NCI-H1930 (cell line): ENCODE measurements at regions not wholly inside any gene's neighbourhood (a gene's known extent, or its start where the extent isn't known, plus 50 kb on each side); places are given as distances from the start of the nearest gene placed in this dataset.
"Not testable (repeated sequence)": the region's sequence is repeated elsewhere in the genome, so short reads cannot be mapped to it uniquely, and the experiment has no call there.

Source experiments
- DNase-seq, 2 experiments: peaks; one replicate each; lab custom pipeline; 2025; lab: John Stamatoyannopoulos, UW

DNA sequence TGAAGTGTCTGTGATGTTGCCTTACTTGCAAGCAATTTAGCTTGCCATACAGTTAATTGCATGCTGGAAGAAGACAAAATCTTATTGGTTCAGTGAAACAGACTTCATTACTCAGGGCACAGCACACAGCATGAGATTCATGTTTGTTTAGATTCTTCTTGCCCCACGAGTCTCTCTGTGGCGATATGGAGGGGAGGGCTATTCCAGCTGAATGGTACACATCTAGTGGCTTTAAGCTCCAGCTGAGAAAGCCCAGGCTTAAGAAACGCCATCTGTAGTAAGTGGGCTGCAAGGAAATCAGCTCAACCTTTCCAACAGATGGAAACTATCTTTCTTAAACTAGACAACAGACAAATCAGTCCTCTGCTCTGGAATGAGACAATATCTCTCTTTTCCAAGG is 1022.0 kb downstream of the NCAM2 start:
- no peak for DNase-seq

DNA sequence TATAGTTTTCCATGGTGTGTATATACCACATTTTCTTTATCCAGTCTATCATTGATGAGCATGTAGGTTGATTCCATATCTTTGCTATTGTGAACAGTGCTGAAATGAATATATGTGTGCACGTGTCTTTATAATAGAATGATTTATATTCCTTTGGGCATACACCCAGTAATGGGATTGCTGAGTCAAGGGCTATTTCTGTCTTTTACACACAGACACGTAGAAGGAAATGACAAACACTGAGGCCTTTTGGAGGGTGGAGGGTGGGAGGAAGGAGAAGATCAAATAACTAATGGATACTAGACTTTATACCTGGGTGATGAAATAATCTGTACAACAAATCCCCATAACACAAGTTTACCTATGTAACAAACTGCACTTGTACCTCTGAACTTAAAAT is 1025.7 kb downstream of the NCAM2 start:
- DNase-seq = not testable (repeated sequence)

DNA sequence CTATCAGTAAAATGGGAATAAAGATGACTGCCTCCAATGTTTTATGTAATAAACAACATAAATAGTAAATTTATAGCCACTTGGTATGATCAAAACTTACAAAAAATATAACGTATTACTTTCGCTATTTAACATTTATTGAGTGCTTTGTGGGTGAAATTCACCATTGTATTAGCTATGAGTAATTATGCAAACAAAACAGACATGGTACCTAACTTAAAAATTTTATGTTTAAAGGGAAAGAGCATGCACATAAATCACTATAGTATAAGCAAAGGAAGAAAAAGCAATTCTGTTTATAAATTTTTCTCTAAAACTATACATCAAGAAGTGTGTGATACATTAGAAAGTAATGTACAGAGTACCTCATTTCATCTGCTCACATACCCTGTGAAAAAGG is 1046.2 kb downstream of the NCAM2 start:
- no peak for DNase-seq

DNA sequence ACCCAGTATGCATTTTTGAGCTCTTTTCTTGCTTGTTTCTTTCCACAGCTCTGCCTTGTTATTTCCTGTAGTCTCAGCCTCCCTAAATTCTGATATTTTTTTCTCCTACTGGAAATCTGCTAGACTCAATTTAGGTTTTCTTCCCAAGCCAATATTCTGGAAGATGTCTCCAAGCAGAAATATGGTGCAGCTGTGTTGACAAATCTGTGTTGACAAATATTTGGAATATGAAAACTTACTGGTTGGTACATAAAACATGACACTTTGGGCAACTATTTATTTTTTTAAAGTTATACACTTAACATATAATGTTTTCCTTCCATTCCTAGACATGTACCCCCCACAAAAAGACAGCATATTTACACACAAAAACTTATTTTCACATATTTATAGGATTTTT is 1048.4 kb downstream of the NCAM2 start:
- DNase-seq = no peak

DNA sequence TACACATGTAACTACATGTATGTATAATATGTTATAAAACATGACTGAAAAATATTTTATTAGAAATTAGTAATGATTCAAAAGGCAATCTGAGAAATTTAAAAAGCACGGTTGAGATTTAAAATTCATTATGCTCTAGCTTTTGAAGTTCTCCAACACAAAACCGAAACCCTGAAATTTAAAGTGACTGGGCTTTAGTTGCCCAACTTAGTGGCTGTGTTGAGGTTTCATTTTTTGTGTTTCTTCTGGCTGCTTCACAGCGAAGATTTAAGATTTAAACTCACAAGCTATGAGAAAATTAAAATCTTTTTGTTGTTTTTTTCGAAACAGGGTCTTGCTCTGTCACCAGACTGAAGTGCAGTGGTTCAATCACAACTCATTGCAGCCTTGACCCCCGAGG is 1058.7 kb downstream of the NCAM2 start:
- no peak for DNase-seq

DNA sequence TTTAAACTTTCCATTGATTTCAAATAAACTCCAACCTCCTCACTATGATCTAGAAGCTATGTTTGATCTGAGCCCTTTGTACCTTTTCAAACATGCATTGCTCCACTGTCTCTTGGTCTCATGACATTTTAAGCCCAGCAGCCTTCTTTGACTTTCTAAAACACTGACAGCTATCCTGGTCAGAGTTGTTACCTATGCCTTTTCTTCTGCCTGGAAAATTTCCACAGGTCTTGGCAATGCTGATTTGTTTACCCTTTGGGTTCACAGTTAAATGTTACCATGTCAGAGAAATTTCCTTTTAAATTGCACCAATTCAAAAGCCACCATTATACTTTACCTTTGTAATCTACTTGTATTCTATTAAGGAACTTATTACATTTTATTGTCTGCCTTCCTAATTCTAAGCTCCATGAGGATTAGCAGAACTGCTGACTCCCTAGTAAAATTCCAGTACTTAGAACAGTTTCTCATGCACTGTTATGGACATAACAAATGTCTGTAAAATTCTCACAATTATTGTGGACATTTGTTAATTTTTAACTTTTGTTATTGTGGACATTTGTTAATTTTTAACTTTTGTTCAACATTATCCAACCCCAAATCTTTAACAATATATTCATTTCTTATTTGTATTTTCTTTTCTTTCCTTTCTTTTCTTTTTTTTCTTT is 1064.4 kb downstream of the NCAM2 start:
- no peak for DNase-seq

DNA sequence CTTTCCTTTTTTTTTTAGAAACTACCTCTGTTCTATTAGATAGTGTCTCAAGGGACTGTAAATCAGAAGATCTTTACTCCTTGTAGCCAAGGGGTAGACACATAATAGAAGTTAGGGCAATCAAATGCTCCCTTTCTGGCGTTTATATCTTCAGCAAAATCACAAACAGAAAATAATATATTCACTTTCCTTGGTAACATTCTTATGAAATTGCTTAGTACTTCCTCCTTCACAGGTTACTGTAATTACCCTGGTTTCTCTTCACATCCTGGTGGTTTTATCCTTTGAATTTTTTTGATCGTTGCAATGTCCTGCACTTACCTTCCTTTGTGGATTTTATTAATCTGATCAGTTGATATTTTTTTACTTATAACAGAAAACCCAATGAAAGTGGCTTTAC is 1064.9 kb downstream of the NCAM2 start:
- DNase-seq = no peak

DNA sequence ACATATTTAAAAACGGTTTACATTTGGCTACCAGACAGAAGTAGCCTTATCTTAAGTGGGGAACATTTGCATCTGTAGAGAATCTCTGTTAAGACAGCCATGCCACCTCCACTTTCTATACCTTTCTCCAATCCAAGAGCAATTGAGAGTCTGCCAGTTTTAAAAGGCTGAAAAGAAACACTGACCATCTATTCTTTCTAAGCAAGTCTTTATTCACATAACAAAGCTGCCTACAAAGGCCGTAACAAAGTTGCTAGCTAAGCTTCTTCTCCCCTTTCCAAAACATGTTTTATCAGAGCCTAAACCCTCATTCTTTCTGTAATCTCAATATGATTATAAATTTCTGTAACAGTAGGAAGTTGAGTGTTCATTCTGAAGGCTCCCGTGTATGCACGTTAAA is 1078.3 kb downstream of the NCAM2 start:
- no peak for DNase-seq

DNA sequence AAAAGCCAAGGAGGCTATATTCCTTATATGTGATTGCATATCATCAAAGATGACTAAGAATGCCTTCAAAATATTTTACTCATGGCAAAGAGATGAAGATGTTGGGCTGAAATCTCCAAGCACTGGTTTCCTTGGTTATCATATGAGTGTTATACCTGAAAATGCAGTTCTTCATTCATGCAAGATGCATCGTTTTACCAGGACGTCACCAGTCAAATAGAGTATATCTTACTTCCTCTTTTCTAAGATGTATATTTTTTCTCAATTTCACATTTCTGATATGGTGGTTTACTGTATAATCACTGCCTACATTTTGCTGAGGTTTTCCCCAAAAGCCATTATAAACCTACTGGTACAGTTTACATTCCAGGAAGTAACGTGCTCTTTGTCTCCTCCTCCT is 1085.7 kb downstream of the NCAM2 start:
- no peak for DNase-seq

DNA sequence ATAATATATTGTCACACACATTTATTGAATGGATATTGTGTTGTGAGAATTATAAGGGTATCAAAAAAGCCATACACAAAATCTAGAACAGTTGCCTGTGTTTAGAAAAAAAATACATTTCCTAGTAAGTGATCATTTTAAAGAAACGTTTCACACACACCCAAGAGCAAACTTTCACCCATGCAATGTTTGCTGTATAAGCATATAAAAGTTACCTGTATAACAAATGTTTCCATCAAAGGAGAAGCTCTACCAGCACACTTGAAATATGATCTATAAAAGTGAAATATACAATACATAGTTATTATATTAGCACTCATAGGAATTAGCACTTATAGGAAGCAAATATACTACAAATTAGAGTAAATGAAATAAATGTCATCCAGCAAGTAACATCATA is 1098.1 kb downstream of the NCAM2 start:
- no peak for DNase-seq

DNA sequence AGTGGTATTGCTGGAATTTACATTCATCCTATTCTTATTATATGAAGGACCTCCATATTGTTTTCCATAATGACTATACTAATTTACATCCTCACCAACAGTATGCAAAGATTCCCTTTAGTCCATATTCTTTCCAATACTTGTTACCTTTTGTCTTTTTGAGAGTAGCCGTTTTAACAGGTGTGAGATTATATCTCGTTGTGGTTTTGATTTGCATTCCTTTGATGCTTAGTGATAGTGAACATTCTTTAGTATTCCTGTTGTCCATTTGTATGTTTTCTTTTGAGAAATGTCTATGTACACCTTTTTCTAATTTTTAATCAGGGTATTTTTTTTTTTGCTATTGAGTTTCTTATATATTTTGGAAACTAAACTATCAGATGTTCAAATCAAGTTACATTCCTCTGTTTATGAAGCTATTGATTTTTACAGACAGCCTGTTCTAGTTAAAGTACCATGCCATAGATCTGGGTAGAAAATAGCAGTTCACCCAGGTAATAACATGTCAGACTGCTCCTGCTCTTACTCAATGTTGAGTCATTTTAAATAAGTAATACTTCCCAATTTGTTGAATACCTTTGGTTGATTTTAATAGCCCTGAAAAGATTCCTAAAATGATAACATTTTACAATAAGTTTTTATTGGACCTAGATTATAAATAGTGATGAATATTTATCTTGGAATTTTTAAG is 1108.7 kb downstream of the NCAM2 start:
- no peak for DNase-seq

DNA sequence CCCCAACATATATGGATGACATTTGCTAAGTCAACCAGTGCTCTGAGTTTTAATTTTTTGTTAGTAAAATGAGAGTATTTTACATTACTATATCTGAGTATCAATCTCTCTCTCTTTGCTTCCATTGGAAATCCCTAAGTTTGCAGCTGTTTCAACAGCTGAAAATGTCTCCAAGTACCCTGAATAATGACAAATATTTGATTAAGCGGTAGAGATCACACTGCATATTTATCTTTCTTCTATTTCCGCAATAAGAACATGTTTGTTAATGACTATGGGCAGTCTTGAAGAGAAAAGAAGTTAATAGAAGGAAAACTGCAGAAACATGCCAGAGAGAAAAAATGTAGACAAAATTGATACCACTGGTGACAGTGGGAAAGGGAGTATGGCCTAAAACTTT is 1117.5 kb downstream of the NCAM2 start:
- no peak for DNase-seq

DNA sequence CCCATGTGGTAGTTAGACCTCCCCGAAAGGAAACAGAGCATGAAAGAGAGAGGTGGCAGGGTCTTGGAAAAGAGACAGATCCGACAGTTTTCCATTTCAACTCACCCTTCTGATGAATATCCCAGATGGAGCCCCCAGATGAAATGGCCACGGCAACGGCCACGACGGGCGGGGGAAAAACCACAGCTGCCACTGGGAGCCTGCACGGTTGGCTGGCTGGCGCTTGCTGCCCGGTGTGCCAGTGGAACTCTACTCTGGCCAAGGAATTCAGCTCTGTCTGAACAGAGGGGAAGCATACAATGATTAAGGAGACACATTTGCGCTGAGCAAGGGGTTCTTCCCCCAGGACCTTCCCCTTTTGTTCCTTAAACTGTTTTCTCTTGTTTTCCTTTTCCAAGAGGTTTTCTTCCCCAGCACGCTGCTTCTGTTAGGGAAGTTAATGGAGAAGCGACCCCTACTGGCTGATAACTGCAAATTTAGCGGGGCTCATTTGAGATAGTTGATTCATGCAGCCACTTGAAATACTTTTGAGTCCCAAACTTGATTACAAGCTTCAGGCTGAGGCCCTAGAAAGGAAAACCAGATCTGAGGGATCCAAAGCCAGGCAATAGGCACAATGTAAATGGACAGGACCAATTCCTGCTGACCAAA is 1122.5 kb downstream of the NCAM2 start:
- DNase-seq = no peak

DNA sequence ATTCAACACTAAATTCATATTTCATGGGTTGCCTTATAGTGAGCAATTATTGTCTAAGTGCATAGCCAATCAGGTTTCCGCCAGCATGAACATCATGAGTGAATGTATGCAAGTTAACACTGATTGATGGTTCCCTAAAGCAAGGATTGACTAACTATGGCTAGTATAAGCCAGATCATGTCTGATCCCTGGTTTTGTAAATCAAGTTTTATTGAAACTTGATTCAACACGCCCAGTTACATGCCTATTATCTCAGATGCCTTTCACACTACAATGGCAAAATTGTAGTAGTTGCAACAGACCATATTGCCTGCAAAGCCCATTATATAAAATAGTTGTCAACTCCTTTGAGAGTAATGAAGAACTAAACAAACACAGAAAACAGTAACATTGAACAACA is 1127.4 kb downstream of the NCAM2 start:
- DNase-seq = no peak

DNA sequence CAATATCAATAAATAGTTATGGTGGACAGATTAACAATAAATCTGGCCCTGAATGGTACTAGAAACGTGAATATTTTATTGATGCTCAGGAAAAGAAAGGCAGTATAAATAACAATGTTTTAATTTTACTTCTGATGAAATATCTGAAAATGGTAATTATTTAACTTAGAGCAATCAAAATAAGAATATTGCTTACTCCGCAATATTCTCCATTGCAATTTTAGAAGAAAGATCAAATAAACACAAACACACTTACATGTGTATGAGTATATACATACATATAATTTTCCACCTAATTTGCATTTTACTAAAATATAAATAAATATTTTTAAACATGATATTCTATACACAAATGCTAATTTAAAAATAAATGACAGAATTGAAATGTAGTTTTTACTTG is 1130.5 kb downstream of the NCAM2 start:
- no peak for DNase-seq

DNA sequence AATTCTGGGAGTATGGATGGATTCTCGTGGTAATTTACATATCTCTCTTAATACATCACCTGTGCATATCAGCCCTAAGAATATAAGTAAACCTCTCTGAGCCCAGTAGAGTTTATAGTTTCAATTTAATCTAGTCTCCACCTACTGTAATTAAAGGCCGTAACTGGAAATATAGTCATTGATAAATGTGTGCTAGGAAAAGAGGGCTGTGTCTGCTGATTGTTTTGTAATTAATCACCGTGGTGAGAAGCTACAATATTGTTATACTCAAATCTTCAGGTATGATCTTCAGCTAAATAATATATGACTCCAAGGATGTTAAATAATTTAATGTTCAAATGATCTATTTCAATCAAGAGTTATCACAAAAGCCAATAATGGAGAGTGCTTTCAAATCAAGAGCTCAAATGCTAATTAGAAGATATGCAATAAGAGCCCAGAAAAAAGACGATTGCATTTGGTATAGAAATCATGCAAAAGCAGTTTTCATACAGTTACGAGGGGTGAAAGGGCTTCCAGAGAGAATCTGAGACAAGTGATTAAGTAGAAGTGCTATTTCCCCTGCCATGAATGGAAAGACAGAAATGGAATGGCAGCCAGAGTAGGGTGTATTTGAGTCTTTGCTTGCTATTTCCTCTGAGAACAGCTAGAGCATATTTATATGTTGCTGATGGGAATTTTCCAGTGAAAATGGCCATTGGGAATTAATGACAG is 1134.3 kb downstream of the NCAM2 start:
- DNase-seq = no peak

DNA sequence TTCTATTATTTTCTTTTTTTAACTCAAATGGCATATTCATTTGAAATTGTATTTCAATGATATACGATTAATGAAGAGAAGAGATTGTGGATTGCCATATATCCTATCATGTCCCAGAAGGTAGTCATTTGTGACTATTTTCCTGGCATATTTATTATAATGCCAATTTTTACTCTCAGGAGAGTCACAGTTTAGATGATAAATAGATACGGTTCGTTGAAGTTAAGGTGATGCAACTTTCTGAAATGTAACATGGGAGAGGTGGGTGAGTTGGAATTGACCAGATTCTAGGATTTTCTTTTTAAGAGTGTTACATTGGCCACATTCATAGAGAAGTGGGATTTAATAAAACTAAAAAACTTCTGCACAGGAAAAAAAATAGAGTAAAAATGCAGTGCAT is 1138.5 kb downstream of the NCAM2 start:
- DNase-seq = no peak

DNA sequence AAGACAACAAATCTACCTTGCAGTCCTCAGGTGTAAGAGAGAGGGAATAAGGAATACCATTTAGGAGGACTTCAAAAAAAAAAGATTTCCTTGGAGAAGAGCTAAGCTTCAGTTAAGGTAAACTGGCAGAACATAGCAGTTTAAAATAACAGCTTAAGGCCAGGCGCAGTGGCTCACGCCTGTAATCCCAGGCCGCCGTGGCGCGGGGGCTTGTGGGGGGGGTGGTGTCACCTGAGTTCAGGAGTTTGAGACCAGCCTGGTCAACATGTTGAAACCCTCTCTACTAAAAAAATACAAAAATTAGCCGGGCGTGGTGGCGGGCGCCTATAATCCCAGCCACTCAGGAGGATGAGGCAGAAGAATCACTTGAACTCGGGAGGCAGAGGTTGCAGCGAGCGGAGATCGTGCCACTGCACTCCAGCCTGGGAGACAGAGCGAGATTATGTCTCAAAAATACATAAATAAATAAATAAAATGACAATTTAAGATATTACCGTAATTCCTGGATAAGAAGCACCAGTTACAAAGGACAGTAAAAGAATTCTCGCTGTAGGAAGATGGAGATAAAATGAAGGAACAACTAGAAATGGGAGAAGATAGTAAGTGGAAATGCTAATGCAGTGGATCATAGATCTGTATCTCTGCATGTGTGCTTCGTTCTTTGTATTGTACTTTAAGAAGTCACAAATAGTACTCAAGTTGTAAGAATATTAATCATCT is 1140.2 kb downstream of the NCAM2 start:
- DNase-seq = no peak

DNA sequence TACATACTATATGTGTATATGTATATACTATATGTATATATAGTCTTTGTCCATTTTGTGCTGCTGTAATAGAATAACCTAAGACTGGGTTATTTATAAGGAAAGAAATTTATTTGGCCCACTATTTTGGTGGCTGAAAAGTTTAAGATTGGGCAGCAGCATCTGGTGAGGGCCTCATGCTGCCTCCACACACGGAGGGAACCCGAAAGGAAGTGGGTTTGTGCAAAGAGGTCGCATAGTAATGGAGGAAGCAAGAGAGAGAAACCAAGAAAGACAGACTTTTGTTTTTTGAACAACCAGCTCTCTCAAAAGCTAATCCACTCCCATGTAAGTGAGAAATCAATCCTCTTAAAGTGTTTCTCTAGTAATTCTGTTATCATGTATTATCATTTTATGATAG is 1147.3 kb downstream of the NCAM2 start:
- no peak for DNase-seq

DNA sequence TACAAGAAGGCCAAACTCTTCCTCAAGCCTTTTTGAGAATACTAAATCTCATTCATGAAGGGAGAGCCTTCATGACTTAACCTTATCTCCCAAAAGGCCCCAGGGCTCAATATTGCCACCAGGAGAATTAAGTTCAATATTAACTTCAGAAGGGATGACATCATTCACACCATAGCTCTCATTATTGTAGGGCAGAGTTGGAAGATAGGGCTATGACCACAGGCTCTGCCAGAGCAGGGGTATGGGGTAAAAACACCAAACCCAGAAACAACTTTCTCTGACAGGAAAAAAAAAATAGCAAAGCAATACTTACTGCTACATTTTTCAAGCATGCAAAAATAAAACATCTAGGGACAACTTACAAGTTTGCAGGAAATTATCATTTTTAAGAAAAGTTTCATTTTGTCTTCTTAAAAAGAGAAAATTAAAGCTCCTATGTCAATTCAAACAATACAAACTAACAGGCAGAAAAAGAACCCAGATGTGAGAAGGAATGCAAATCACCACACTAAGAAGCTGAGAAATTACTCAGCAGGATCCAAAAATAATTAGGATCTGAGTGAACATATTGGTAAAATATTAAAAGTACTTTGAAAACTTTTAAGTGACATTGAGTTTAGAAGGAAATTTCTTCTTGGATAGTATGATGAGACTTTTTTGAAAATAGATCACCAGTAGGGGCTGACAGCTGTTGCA is 1156.5 kb downstream of the NCAM2 start:
- no peak for DNase-seq

DNA sequence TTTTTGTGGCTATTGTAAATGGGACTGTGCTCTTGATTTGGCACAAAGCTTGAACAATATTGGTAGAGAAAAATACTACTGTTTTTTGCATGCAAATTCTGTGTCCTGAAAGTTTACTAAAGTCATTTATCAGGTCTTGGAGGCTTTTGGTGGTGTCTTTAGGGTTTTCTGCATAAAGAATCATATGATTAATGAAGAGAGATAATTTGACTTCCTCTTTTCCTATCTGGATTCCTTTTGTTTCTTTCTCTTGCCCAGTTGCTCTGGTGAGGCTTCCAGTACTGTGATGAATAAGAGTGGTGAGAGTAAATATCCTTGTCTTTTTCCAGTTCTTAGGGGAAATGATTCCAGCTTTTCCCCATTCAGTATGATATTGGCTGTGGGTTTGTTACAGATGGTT is 1166.7 kb downstream of the NCAM2 start:
- no peak for DNase-seq

DNA sequence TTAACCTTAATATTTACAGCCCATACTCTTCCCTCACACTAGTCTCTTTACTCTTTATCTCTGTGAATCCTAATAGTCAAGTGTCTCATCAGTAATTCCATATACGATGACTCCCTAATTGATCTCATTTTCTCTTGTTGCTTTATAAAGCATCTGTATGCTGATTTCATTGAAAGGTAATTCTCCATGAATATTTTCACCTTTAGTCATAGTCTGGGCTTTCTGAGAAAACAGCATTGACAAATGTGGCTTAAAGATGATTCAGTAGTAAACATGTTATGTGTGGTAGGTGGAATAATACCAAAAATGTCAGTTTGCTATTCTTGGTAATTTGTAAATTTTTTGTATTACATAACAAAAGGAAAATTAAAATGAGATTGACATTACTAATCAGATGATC is 1176.5 kb downstream of the NCAM2 start:
- DNase-seq = no peak
